ENCODE measurements at regions not wholly inside any gene's neighbourhood (a gene's known extent, or its start where the extent isn't known, plus 50 kb on each side); places are given as distances from the start of the nearest gene placed in this dataset.

GRCh38 chr1:208858738-208859137 is 614.6 kb upstream of the PLXNA2 start:
- TF ChIP-seq, protein P1, sequence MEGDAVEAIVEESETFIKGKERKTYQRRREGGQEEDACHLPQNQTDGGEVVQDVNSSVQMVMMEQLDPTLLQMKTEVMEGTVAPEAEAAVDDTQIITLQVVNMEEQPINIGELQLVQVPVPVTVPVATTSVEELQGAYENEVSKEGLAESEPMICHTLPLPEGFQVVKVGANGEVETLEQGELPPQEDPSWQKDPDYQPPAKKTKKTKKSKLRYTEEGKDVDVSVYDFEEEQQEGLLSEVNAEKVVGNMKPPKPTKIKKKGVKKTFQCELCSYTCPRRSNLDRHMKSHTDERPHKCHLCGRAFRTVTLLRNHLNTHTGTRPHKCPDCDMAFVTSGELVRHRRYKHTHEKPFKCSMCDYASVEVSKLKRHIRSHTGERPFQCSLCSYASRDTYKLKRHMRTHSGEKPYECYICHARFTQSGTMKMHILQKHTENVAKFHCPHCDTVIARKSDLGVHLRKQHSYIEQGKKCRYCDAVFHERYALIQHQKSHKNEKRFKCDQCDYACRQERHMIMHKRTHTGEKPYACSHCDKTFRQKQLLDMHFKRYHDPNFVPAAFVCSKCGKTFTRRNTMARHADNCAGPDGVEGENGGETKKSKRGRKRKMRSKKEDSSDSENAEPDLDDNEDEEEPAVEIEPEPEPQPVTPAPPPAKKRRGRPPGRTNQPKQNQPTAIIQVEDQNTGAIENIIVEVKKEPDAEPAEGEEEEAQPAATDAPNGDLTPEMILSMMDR (IDR thresholded peaks at IDR 0.05; ENCODE audit: insufficient read depth, missing control alignments) = no peak
- no peak for DNase-seq (ENCODE audit: insufficient read length, low spot score)
- no peak for FAIRE-seq

DNA sequence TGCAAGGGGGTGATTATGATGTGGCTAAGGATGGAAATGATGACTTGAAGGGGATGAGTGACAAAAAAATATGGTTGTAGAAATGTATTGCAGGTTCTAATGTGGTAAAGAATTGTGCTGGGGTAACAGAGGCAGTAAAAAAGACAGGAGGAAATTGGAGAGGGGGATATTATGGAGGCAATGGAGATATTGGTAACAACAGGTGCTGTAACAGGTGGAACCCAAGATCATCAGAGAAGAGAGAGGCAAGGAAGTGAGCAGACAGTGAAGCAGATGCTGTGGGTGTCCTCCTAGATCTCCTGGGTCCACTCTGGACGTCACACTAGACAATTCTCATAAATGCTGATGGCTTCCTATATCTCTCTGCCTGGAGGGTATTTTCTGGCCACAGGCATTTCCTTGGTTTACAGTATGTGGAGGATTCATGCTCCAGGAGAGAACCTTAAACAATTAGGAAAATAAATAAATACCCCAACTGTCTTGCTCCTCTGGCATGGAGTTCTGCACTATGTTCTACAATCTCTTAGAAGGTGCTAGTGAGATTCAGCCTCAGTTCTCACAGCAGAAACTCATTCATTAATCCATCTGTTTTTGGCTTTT is 620.3 kb upstream of the PLXNA2 start:
- FAIRE-seq (no peak), DNase-seq (ENCODE audit: insufficient read length, low spot score) (no peak)
- TF ChIP-seq, protein P1 (IDR thresholded peaks at IDR 0.05; ENCODE audit: insufficient read depth, missing control alignments) = no peak

- FAIRE-seq = no peak
- DNase-seq (ENCODE audit: insufficient read length, low spot score) = no peak
- TF ChIP-seq, protein P1 (IDR thresholded peaks at IDR 0.05; ENCODE audit: insufficient read depth, missing control alignments) = no peak
Measured at GRCh38 chr1:208866386-208866955, 622.3 kb upstream of the PLXNA2 start.

- TF ChIP-seq, protein P1 (IDR thresholded peaks at IDR 0.05; ENCODE audit: insufficient read depth, missing control alignments) = no peak
- FAIRE-seq (no peak), DNase-seq (ENCODE audit: insufficient read length, low spot score) (no peak)
Measured at GRCh38 chr1:208868554-208868953, 624.4 kb upstream of the PLXNA2 start.

GRCh38 chr1:208874915-208875314 is 630.7 kb upstream of the PLXNA2 start:
- no peak for DNase-seq (ENCODE audit: insufficient read length, low spot score)
- no peak for FAIRE-seq
- TF ChIP-seq, protein P1 (IDR thresholded peaks at IDR 0.05; ENCODE audit: insufficient read depth, missing control alignments) = no peak

- DNase-seq (ENCODE audit: insufficient read length, low spot score) (no peak), FAIRE-seq (peak; percentile 71)
- TF ChIP-seq, protein P1 (IDR thresholded peaks at IDR 0.05; ENCODE audit: insufficient read depth, missing control alignments) = no peak
Measured at GRCh38 chr1:208879022-208879421, 634.8 kb upstream of the PLXNA2 start.

GRCh38 chr1:208880433-208881100 is 636.4 kb upstream of the PLXNA2 start:
- DNase-seq (ENCODE audit: insufficient read length, low spot score) = no peak
- TF ChIP-seq, protein P1 (IDR thresholded peaks at IDR 0.05; ENCODE audit: insufficient read depth, missing control alignments) = no peak
- no peak for FAIRE-seq
